Ovary (tissue), 3 donors: ENCODE measurements at regions not wholly inside any gene's neighbourhood (a gene's known extent, or its start where the extent isn't known, plus 50 kb on each side); places are given as distances from the start of the nearest gene placed in this dataset.

Source experiments
- EP300 ChIP-seq: sonication (generic); formaldehyde crosslinking; IDR thresholded peaks from one replicate; pipeline ENCODE4 v1.6.1; 2017; ENCODE audit warnings: antibody characterized with exemption
- POLR2A ChIP-seq: fragments of 450-650 bp; IDR thresholded peaks from one replicate; pipeline ENCODE4 v1.6.1; 2017; ENCODE audit warnings: antibody characterized with exemption, mild to moderate bottlenecking, moderate library complexity
- TF ChIP-seq, protein P1 (sequence below), 3 donors: fragments of 450-650 bp in 2 of 3; fragments of 200-600 bp in 1 of 3; IDR thresholded peaks; one replicate each; pipeline versions ENCODE4 v1.5.1 to v1.8.0; 2016 to 2022; ENCODE audit warnings: antibody characterized with exemption in 3 of 3, mild to moderate bottlenecking in 1 of 3
- donor health status: DM: no; HTN: no; CAD: no.

DNA sequence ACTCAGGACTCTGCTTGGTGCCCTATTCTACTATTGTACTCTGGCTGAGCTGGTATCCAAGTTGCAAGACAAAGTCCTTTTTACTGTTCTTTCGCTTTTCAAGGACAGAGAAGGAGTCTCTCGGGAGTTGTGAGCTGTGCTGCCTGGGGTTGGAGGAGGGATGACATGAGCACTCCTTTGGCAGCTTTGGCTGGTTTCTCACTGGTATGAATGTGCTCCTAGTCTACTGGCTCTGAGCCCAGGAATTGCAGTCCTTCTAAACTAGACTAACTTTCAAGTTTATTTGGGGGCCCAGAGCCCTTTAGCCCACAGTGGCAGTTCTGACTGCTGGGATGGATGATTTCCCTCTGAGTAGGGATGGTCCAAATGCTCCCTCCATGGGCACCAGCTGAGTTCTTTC is 997.1 kb downstream of the RAB28 start:
- TF ChIP-seq, protein P1, sequence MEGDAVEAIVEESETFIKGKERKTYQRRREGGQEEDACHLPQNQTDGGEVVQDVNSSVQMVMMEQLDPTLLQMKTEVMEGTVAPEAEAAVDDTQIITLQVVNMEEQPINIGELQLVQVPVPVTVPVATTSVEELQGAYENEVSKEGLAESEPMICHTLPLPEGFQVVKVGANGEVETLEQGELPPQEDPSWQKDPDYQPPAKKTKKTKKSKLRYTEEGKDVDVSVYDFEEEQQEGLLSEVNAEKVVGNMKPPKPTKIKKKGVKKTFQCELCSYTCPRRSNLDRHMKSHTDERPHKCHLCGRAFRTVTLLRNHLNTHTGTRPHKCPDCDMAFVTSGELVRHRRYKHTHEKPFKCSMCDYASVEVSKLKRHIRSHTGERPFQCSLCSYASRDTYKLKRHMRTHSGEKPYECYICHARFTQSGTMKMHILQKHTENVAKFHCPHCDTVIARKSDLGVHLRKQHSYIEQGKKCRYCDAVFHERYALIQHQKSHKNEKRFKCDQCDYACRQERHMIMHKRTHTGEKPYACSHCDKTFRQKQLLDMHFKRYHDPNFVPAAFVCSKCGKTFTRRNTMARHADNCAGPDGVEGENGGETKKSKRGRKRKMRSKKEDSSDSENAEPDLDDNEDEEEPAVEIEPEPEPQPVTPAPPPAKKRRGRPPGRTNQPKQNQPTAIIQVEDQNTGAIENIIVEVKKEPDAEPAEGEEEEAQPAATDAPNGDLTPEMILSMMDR (IDR thresholded peaks at IDR 0.05): no peak
- TF ChIP-seq EP300: no peak
- TF ChIP-seq POLR2A: no peak
